Ishikawa (cell line): ENCODE measurements at regions not wholly inside any gene's neighbourhood (a gene's known extent, or its start where the extent isn't known, plus 50 kb on each side); places are given as distances from the start of the nearest gene placed in this dataset.

ENCODE experiments used
- CEBPB ChIP-seq: IDR thresholded peaks from 2 replicates; pipeline ENCODE4 v1.6.1; 2012
- CREB1 ChIP-seq: IDR thresholded peaks from 2 replicates; pipeline ENCODE4 v1.6.1; 2012; ENCODE audit warnings: low read depth
- EGR1 ChIP-seq: IDR thresholded peaks from 2 replicates; pipeline ENCODE4 v1.6.1; 2012
- EP300 ChIP-seq: IDR thresholded peaks from 2 replicates; pipeline ENCODE4 v1.6.1; 2012; ENCODE audit warnings: borderline replicate concordance
- FOXM1 ChIP-seq: IDR thresholded peaks from 2 replicates; pipeline ENCODE4 v1.6.1; 2012; ENCODE audit warnings: low read depth, borderline replicate concordance
- MAX ChIP-seq: IDR thresholded peaks from 2 replicates; pipeline ENCODE4 v1.6.1; 2012
- NFIC ChIP-seq: IDR thresholded peaks from 2 replicates; pipeline ENCODE4 v1.6.1; 2012
- RAD21 ChIP-seq: IDR thresholded peaks from 2 replicates; pipeline ENCODE4 v1.6.1; 2012; ENCODE audit warnings: low read depth
- REST ChIP-seq: IDR thresholded peaks from 2 replicates; pipeline ENCODE4 v1.6.1; 2012; ENCODE audit warnings: low read depth, mild to moderate bottlenecking
- TAF1 ChIP-seq: IDR thresholded peaks from 2 replicates; pipeline ENCODE4 v1.6.1; 2012; ENCODE audit warnings: low read depth, mild to moderate bottlenecking
- TCF12 ChIP-seq: IDR thresholded peaks from 2 replicates; pipeline ENCODE4 v1.6.1; 2012; ENCODE audit warnings: low read depth
- TEAD4 ChIP-seq: IDR thresholded peaks from 2 replicates; pipeline ENCODE4 v1.6.1; 2012
- YY1 ChIP-seq: IDR thresholded peaks from 2 replicates; pipeline ENCODE4 v1.6.1; 2012; ENCODE audit warnings: low read depth
- ZBTB7A ChIP-seq: IDR thresholded peaks from 2 replicates; pipeline ENCODE4 v1.6.1; 2012; ENCODE audit warnings: low read depth
- TF ChIP-seq, protein P1 (sequence below): IDR thresholded peaks from 2 replicates; pipeline ENCODE4 v1.6.1; 2012

GRCh38 chr4:147052361-147052760, 106.7 kb upstream of the TTC29 start:
- TF ChIP-seq ZBTB7A, result no peak
- no peak for TF ChIP-seq REST
- TF ChIP-seq, protein P1, sequence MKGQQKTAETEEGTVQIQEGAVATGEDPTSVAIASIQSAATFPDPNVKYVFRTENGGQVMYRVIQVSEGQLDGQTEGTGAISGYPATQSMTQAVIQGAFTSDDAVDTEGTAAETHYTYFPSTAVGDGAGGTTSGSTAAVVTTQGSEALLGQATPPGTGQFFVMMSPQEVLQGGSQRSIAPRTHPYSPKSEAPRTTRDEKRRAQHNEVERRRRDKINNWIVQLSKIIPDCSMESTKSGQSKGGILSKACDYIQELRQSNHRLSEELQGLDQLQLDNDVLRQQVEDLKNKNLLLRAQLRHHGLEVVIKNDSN, result no peak
- no peak for TF ChIP-seq NFIC
- no peak for TF ChIP-seq EP300
- no peak for TF ChIP-seq RAD21
- TF ChIP-seq CEBPB, result no peak
- TF ChIP-seq CREB1, result no peak
- TF ChIP-seq EGR1, result no peak
- no peak for TF ChIP-seq YY1
- no peak for TF ChIP-seq TCF12
- TF ChIP-seq TEAD4, result no peak
- no peak for TF ChIP-seq FOXM1
- TF ChIP-seq MAX, result no peak
- no peak for TF ChIP-seq TAF1

- TF ChIP-seq NFIC, result no peak
- no peak for TF ChIP-seq CEBPB
- no peak for TF ChIP-seq ZBTB7A
- TF ChIP-seq TCF12, result no peak
Measured at GRCh38 chr4:147054228-147054872, 108.7 kb upstream of the TTC29 start.

DNA sequence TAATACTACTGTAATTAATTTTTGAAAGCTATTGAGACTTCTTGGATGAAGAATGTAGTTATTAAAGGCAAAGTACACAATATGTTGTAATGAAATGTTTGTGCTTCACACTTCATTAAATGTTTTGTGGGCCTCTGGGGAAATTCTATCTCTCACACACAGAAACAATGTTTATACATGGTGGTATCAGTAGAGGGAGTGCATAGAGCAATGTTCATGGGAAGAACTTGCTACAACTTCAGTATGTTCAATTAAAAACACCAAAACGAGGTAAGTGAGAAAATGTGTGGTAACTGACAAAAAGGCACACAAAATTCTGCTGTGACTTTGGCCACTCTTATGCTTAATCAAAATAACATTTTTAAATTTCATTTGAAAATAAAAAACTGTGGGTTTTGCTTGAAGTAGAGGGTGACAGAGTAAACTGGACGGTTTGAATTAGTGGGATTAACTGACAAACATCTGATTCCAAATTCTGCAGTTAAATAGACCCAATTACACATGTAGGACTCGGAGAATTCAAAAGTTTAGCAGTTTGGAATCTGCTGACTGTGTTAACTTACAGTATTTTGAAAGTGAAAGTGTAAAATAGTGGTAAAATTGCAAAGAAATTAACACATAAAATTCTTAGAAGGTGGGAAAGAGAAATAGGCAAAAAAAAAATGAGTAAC, 111.4 kb upstream of the TTC29 start:
- TF ChIP-seq RAD21 (no peak), EGR1 (no peak)

DNA sequence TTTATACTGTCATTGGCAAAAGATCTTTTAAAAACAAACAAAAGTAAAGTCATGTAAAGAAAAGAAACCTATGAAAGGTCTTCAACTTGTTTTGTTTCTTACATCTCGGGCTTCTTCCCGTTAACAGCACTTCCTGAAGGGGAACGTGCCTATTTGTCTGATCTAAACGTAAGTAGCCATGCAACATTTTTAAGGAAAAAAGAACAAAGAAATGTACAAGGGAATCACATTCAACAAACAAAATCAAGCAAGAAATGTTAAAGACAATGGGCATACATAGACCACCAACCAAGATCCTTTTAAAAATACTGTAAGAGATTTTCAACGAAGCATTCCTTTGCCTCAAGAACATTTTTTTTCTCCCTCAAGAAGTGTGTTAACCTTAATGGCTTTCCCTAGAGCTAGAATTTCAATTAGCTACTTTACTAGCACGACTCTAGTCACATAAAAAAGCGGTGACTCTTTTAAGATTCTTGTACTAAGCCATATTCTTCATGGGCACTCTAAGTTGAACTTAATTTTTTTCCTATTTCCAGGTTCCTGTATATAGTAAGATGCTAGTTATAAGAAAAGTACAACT, 112.0 kb upstream of the TTC29 start:
- TF ChIP-seq EGR1 (no peak), YY1 (no peak), TEAD4 (no peak), RAD21 (no peak), FOXM1 (no peak), MAX (no peak), NFIC (no peak)

- TF ChIP-seq NFIC, result no peak
- no peak for TF ChIP-seq MAX
Measured at GRCh38 chr4:147059064-147059731, 113.5 kb upstream of the TTC29 start.

DNA sequence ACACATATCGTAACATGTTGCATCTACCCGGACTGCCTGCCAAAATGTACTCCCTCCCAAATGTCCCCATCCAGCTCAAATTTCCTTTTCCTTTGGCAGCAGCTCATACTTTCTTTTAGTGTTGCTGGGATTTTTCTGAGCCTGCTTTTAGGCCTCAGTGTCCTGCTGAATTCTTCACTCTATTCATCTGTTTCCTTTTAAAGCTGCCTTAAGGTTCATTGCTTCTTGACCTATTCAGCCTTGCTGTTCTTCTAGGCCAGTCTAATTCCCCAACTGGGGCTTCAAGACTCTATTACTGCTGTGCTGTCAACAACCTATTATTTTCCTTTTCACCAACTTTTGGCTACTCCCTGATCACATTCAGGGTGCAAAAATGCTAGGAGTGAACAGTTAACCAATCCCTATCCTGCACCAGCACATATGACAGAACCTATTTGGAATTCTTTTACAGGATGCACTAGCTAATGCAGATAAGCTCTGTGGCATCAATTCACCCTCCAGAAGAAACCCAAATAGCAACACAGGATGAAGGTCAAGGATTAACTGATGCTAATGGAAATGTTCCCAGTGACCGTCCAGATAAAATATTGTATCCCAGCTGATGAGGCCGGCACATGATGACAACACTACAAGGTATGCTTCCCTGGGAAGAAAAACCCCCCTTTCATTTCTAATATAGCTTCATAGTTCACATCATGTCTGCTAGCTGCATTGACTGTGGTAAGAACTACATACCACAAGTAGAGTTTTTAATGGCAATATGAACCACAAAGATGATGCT, 114.7 kb upstream of the TTC29 start:
- no peak for TF ChIP-seq CEBPB
- no peak for TF ChIP-seq ZBTB7A
- no peak for TF ChIP-seq FOXM1
- TF ChIP-seq RAD21, result no peak
- TF ChIP-seq NFIC, result no peak
- TF ChIP-seq REST, result no peak
- no peak for TF ChIP-seq MAX
- TF ChIP-seq, protein P1, result no peak
- TF ChIP-seq EP300, result no peak
- no peak for TF ChIP-seq YY1
- TF ChIP-seq TAF1, result no peak
- no peak for TF ChIP-seq TCF12
- no peak for TF ChIP-seq CREB1
